RWPE2 (cell line): ENCODE measurements at regions not wholly inside any gene's neighbourhood (a gene's known extent, or its start where the extent isn't known, plus 50 kb on each side); places are given as distances from the start of the nearest gene placed in this dataset.

Source experiments
- ATAC-seq: fragments of 200-7000 bp; cut with Tn5 transposase; 3 replicates; pipeline ENCODE4 v1.9.1; 2021; ENCODE audit warnings: low read depth
- DNase-seq: peaks from one replicate; pipeline ENCODE4 v3.0.0-alpha.2; 2020; ENCODE audit warnings: low spot score
- H3K27ac ChIP-seq: fragments of 450-650 bp; 2 replicates; pipeline ENCODE4 v1.5.1; 2017; ENCODE audit warnings: mild to moderate bottlenecking; ENCODE audit not compliant: poor library complexity, severe bottlenecking
- H3K27me3 ChIP-seq: fragments of 250-450 bp; sonication (Bioruptor Pico); 2 replicates; pipeline ENCODE4 v1.5.1; 2021; ENCODE audit warnings: mild to moderate bottlenecking, moderate library complexity; ENCODE audit not compliant: insufficient read depth, poor library complexity, severe bottlenecking
- H3K36me3 ChIP-seq: fragments of 250-450 bp; sonication (Bioruptor Pico); 2 replicates; pipeline ENCODE4 v1.5.1; 2020; ENCODE audit warnings: low read depth, mild to moderate bottlenecking, moderate library complexity
- H3K4me1 ChIP-seq: fragments of 250-450 bp; sonication (Bioruptor Pico); 2 replicates; pipeline ENCODE4 v1.5.1; 2021; ENCODE audit warnings: mild to moderate bottlenecking, moderate library complexity; ENCODE audit not compliant: insufficient read depth, poor library complexity, severe bottlenecking
- H3K4me3 ChIP-seq: fragments of 250-450 bp; sonication (Bioruptor Pico); 2 replicates; pipeline ENCODE4 v1.5.1; 2021; ENCODE audit warnings: mild to moderate bottlenecking, moderate library complexity; ENCODE audit not compliant: severe bottlenecking
- H3K9me3 ChIP-seq: fragments of 250-450 bp; sonication (Bioruptor Pico); 2 replicates; pipeline ENCODE4 v1.5.1; 2021; ENCODE audit warnings: mild to moderate bottlenecking, moderate library complexity; ENCODE audit not compliant: severe bottlenecking
- CTCF ChIP-seq: fragments of 450-650 bp; IDR thresholded peaks from one replicate; pipeline ENCODE4 v1.5.1; 2017; ENCODE audit warnings: mild to moderate bottlenecking, moderate library complexity; ENCODE audit not compliant: poor library complexity, severe bottlenecking

- Histone ChIP-seq H3K4me3 (no peak overlapping the region), H3K4me1 (peaks cover 12% of the 10 kb centered on the region), H3K27me3 (no peaks in the 10 kb centered on the region), H3K36me3 (no peaks in the 10 kb centered on the region), H3K9me3 (no peaks in the 10 kb centered on the region), H3K27ac (no peak overlapping the region)
- no peak for TF ChIP-seq CTCF
- DNase-seq (no peak), ATAC-seq (no peak)
These were observed 299.8 kb upstream of the DNAJC19 start for GRCh38 chr3:181289306-181289705.

DNA sequence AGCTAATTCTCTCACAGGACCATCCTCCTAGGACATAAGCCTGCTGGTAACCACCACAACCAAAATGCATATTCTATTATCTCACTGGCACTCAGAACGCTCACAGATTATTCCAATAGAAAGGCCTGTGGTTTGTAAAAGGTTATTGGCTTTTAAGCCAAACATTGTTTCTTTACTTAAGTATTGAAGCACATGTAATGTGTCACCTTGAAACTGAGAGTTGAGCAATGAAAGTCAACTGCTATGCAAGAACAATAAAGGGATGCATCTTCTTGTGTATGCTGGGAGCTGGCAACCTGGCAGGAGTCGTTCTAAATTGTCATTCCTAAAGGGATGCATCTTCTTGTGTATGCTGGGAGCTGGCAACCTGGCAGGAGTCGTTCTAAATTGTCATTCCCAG lies 298.6 kb upstream of the DNAJC19 start:
- DNase-seq: no peak
- Histone ChIP-seq H3K4me3 (no peak overlapping the region), H3K4me1 (peaks cover 9% of the 10 kb centered on the region), H3K27me3 (no peaks in the 10 kb centered on the region), H3K9me3 (no peaks in the 10 kb centered on the region), H3K27ac (no peak overlapping the region), H3K36me3 (no peaks in the 10 kb centered on the region)
- ATAC-seq: no peak
- TF ChIP-seq CTCF: no peak

DNA sequence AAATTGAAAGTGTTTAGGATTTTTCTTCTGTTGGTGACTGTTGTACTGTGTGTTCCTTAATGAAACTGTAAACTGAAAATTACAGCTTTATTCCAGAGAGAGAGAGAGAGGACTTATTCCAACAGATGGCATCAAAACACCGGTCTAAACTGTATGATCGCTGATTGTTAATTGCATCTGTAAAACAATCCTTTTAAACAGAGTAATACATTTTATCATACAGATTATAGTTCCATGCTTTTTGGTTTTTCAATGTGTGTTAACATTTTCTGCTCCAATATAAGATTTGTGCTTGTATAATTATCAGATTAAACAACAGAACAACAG lies 289.7 kb upstream of the DNAJC19 start:
- Histone ChIP-seq H3K27me3 (peaks cover 3% of the 10 kb centered on the region), H3K36me3 (no peaks in the 10 kb centered on the region), H3K4me3 (no peak overlapping the region), H3K4me1 (no peaks in the 10 kb centered on the region), H3K27ac (no peak overlapping the region), H3K9me3 (no peaks in the 10 kb centered on the region)
- TF ChIP-seq CTCF: no peak
- ATAC-seq: no peak
- DNase-seq: no peak

GRCh38 chr3:181278468-181279238 lies 289.1 kb upstream of the DNAJC19 start:
- Histone ChIP-seq H3K36me3 (no peaks in the 10 kb centered on the region), H3K4me3 (no peak overlapping the region), H3K4me1 (no peaks in the 10 kb centered on the region), H3K27me3 (peaks cover 3% of the 10 kb centered on the region), H3K27ac (no peak overlapping the region), H3K9me3 (no peaks in the 10 kb centered on the region)
- no peak for ATAC-seq
- TF ChIP-seq CTCF: peak; percentile 47
- DNase-seq: no peak

DNA sequence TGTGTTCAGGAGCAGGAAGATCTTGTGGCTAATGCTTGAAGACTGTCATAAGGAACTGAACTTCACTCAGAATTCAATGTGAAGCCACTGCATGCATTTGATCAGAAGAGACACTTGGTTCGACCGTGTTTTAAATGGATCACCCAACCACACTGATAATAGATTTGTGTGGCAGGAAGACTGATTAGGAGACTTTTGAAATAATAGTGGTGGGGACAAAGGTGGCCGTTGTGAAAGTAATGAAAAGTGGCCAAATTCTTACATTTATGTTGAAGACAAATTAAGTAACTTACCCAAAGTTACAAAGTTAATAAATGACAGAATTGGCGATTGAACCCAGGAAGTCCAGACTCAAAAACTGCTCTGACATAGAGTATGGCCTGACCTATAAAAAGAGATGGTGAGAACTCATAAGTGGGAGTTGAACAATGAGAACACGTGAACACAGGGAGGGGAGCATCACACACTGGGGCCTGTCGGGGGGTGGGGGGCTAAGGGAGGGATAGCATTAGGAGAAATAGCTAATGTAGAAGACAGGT lies 286.9 kb upstream of the DNAJC19 start:
- Histone ChIP-seq H3K27me3 (peaks cover 6% of the 10 kb centered on the region), H3K36me3 (no peaks in the 10 kb centered on the region), H3K9me3 (no peaks in the 10 kb centered on the region), H3K4me3 (no peak overlapping the region), H3K27ac (no peak overlapping the region), H3K4me1 (no peaks in the 10 kb centered on the region)
- DNase-seq: no peak
- no peak for ATAC-seq
- TF ChIP-seq CTCF: no peak
